SK-N-SH (cell line): ENCODE measurements at regions not wholly inside any gene's neighbourhood (a gene's known extent, or its start where the extent isn't known, plus 50 kb on each side); places are given as distances from the start of the nearest gene placed in this dataset.

Experiments used
- CTCF ChIA-PET: fragments of 300-600, 350-600 bp; formaldehyde crosslinking; extraction: SDS; loops from one replicate; lab custom pipeline; 2021; lab: Yijun Ruan, JAX
- POLR2A ChIA-PET: fragments of 350-600 bp; sonication (Branson Sonifier 250); formaldehyde crosslinking; extraction: SDS; loops from one replicate; lab custom pipeline; 2020; ENCODE audit warnings: antibody characterized with exemption, inconsistent platforms; lab: Yijun Ruan, JAX
- DNase-seq: peaks from one replicate; pipeline ENCODE4 v3.0.0; 2012
- H2AFZ ChIP-seq: fragments of 200-600 bp; sonication (generic); 2 replicates; pipeline ENCODE4 v1.8.1; 2016; ENCODE audit warnings: antibody characterized with exemption, mild to moderate bottlenecking, low read depth
- H3F3A ChIP-seq: fragments of 200-600 bp; sonication (generic); replicated peaks from 2 replicates; pipeline ENCODE3; 2016; ENCODE audit warnings: antibody characterized with exemption, mild to moderate bottlenecking; ENCODE audit not compliant: insufficient read depth
- H3K27ac ChIP-seq, 2 experiments: fragments of 200-500 bp in 1 of 2; fragments of 200-600 bp in 1 of 2; sonication (Bioruptor generic) in 1 of 2; sonication (generic), shearing (Covaris generic) in 1 of 2; 2 replicates each; pipeline versions ENCODE4 v1.5.1 to v1.6.1; 2014 to 2016; ENCODE audit warnings: low read depth in 2 of 2, inconsistent platforms in 1 of 2, low read length in 1 of 2, mild to moderate bottlenecking in 1 of 2, mixed read lengths in 1 of 2
- H3K27me3 ChIP-seq: fragments of 200-600 bp; sonication (generic), shearing (Covaris generic); 2 replicates; pipeline ENCODE4 v1.6.1; 2016; ENCODE audit warnings: mixed run types; ENCODE audit not compliant: insufficient read depth
- H3K36me3 ChIP-seq, 2 experiments: fragments of 200-500 bp in 1 of 2; fragments of 200-600 bp in 1 of 2; sonication (Bioruptor generic) in 1 of 2; sonication (generic) in 1 of 2; replicated peaks in 1 of 2; 2 replicates each; pipeline versions ENCODE3 to v1.5.1; 2014 to 2016; ENCODE audit warnings: low read length in 1 of 2, mild to moderate bottlenecking in 1 of 2; ENCODE audit not compliant: insufficient read depth in 2 of 2, control insufficient read depth in 1 of 2
- H3K4me1 ChIP-seq, 2 experiments: fragments of 200-500 bp in 1 of 2; fragments of 200-600 bp in 1 of 2; sonication (Bioruptor generic) in 1 of 2; sonication (generic), shearing (Covaris generic) in 1 of 2; 2 replicates each; pipeline versions ENCODE4 v1.5.1 to v1.6.1; 2014 to 2016; ENCODE audit warnings: low read depth in 1 of 2, low read length in 1 of 2, mixed run types in 1 of 2; ENCODE audit not compliant: insufficient read depth in 2 of 2, control insufficient read depth in 1 of 2
- H3K4me2 ChIP-seq: fragments of 200-600 bp; sonication (generic), shearing (Covaris generic); 2 replicates; pipeline ENCODE4 v1.6.1; 2017; ENCODE audit warnings: mixed run types
- H3K4me3 ChIP-seq, 2 experiments: fragments of 200-500 bp in 1 of 2; fragments of 200-600 bp in 1 of 2; sonication (Bioruptor generic) in 1 of 2; sonication (generic), shearing (Covaris generic) in 1 of 2; 2 replicates each; pipeline versions ENCODE4 v1.5.1 to v1.8.1; 2014 to 2016; ENCODE audit warnings: low read depth in 2 of 2, inconsistent platforms in 1 of 2, low read length in 1 of 2, mild to moderate bottlenecking in 1 of 2, mixed read lengths in 1 of 2, moderate library complexity in 1 of 2
- H3K79me2 ChIP-seq: fragments of 200-600 bp; sonication (generic); 2 replicates; pipeline ENCODE4 v1.8.1; 2017; ENCODE audit warnings: mild to moderate bottlenecking; ENCODE audit not compliant: insufficient read depth
- H3K9ac ChIP-seq: fragments of 200-600 bp; sonication (generic); 2 replicates; pipeline ENCODE4 v1.6.1; 2017; ENCODE audit warnings: mixed run types
- H3K9me2 ChIP-seq: fragments of 200-600 bp; sonication (generic); 2 replicates; pipeline ENCODE4 v1.6.1; 2017; ENCODE audit warnings: mixed run types
- H3K9me3 ChIP-seq: fragments of 200-600 bp; sonication (generic); 2 replicates; pipeline ENCODE4 v1.6.1; 2017; ENCODE audit warnings: mixed run types, mild to moderate bottlenecking, moderate library complexity
- H4K20me1 ChIP-seq: fragments of 200-600 bp; sonication (generic); 2 replicates; pipeline ENCODE4 v1.6.1; 2017; ENCODE audit warnings: mild to moderate bottlenecking, mixed run types; ENCODE audit not compliant: insufficient read depth
- CHD2 ChIP-seq: fragments of 150-350 bp; IDR thresholded peaks from 2 replicates; pipeline ENCODE4 v1.6.1; 2018; ENCODE audit warnings: low read length; ENCODE audit not compliant: partially characterized antibody
- ELF1 ChIP-seq: IDR thresholded peaks from 2 replicates; pipeline ENCODE4 v1.4.0; 2012
- EP300 ChIP-seq, 2 experiments: IDR thresholded peaks; 2 replicates each; pipeline versions ENCODE4 v1.4.0 to v1.6.1; 2012; ENCODE audit warnings: borderline replicate concordance in 1 of 2, low read depth in 1 of 2, low read length in 1 of 2
- EZH2phosphoT487 ChIP-seq: fragments of 200-600 bp; sonication (generic); IDR thresholded peaks from 2 replicates; pipeline ENCODE4 v1.6.1; 2017; ENCODE audit warnings: low read depth, mixed run types, mild to moderate bottlenecking, antibody characterized with exemption, moderate library complexity, borderline replicate concordance
- FOXJ3 ChIP-seq: sonication (generic); formaldehyde crosslinking; IDR thresholded peaks from 2 replicates; pipeline ENCODE4 v1.5.1; 2020; ENCODE audit warnings: mild to moderate bottlenecking, missing genetic modification reagents
- GABPA ChIP-seq: IDR thresholded peaks from 2 replicates; pipeline ENCODE4 v1.4.0; 2012; ENCODE audit warnings: low read depth, mild to moderate bottlenecking
- GATA2 ChIP-seq: sonication (generic); formaldehyde crosslinking; IDR thresholded peaks from 2 replicates; pipeline ENCODE4 v1.5.0; 2020; ENCODE audit warnings: mild to moderate bottlenecking, missing genetic modification reagents
- NFIC ChIP-seq: IDR thresholded peaks from 2 replicates; pipeline ENCODE4 v1.4.0; 2012; ENCODE audit warnings: borderline replicate concordance
- NRF1 ChIP-seq: IDR thresholded peaks from 2 replicates; pipeline ENCODE4 v1.6.1; 2012; ENCODE audit warnings: low read depth, mild to moderate bottlenecking, low read length
- POLR2AphosphoS5 ChIP-seq: IDR thresholded peaks from 2 replicates; pipeline ENCODE4 v1.6.1; 2012; ENCODE audit warnings: low read depth, low read length
- RAD21 ChIP-seq: IDR thresholded peaks from 2 replicates; pipeline ENCODE4 v1.6.1; 2012; ENCODE audit warnings: mild to moderate bottlenecking, low read length
- SMC3 ChIP-seq: IDR thresholded peaks from 2 replicates; pipeline ENCODE4 v1.6.1; 2012; ENCODE audit warnings: low read depth, low read length, improper control_type of control experiment
- TCF12 ChIP-seq: IDR thresholded peaks from 2 replicates; pipeline ENCODE4 v1.4.0; 2012
- TEAD4 ChIP-seq: IDR thresholded peaks from 2 replicates; pipeline ENCODE4 v1.4.0; 2012; ENCODE audit warnings: mild to moderate bottlenecking, borderline replicate concordance; ENCODE audit not compliant: insufficient read depth
- YY1 ChIP-seq: IDR thresholded peaks from 2 replicates; pipeline ENCODE4 v1.4.0; 2012; ENCODE audit warnings: low read depth, mild to moderate bottlenecking
- WGBS: methylation state at CpG from one replicate; pipeline ENCODE4 v1.1.6; 2017; ENCODE audit warnings: low lambda C conversion rate; 5-methylcytosine and 5-hydroxymethylcytosine counted together
- TF ChIP-seq, protein P1 (sequence below): fragments of 150-350 bp; IDR thresholded peaks from 2 replicates; pipeline ENCODE4 v1.6.1; 2017; ENCODE audit warnings: antibody characterized with exemption, low read length, low read depth, borderline replicate concordance
- TF ChIP-seq, protein P2 (sequence below): IDR thresholded peaks from 2 replicates; pipeline ENCODE4 v1.6.1; 2012; ENCODE audit warnings: mild to moderate bottlenecking, low read depth, low read length, moderate library complexity

DNA sequence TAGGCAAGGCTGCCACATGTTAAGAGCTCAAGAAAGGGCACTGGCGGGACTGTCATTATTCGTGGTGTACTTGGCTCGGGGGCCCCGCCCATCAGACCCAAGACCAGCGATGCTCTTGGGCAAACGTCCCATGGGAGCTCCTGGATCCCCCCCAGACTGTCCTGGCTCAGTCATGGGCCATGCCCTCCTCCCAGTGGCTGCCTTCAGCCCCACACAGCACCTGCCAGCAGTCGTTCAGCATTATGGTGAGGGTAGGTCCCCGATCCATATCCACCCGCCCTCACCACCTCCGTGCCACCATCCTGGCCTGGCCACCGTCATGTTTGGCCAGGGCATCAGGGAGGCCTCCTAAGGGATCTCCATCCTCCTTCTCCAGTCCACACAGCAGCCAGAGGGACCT, 51.4 kb upstream of the IQSEC1 start:
- no peaks in the 10 kb centered on the region; a peak in 1 of 4 replicates for H3K4me1 ChIP-seq
- H3K4me2 ChIP-seq, result no peak overlapping the region
- no peak overlapping the region for H3K9ac ChIP-seq
- H2AFZ ChIP-seq, result no peak overlapping the region
- POLR2A ChIA-PET, result no interaction called here
- no peaks in the 10 kb centered on the region for H3K79me2 ChIP-seq
- CTCF ChIA-PET, result interaction anchor here (1.1 to 1.7 kb wide), 5 partner anchors 9 to 32 kb away, joined by 3 to 6 read pairs (median 5); no protein-coding TSS in a partner anchor
- no peaks in the 10 kb centered on the region for H3K36me3 ChIP-seq
- H3K4me3 ChIP-seq, result no peak overlapping the region
- H4K20me1 ChIP-seq, result no peaks in the 10 kb centered on the region
- no peak overlapping the region for H3K27ac ChIP-seq
- H3K27me3 ChIP-seq, result no peaks in the 10 kb centered on the region
- TF ChIP-seq GABPA (no peak), EZH2phosphoT487 (no peak), TEAD4 (no peak), YY1 (no peak), NFIC (no peak), NRF1 (no peak), ELF1 (no peak), CHD2 (no peak), SMC3 (no peak), EP300 (IDR thresholded peaks at IDR 0.05; ENCODE audit: borderline replicate concordance in 1 of 2, low read depth in 1 of 2, low read length in 1 of 2) (no peak), GATA2 (CRISPR knock-in tag) (no peak), FOXJ3 (CRISPR knock-in tag) (no peak), TCF12 (no peak), RAD21 (no peak), POLR2AphosphoS5 (no peak)
- TF ChIP-seq, protein P1, sequence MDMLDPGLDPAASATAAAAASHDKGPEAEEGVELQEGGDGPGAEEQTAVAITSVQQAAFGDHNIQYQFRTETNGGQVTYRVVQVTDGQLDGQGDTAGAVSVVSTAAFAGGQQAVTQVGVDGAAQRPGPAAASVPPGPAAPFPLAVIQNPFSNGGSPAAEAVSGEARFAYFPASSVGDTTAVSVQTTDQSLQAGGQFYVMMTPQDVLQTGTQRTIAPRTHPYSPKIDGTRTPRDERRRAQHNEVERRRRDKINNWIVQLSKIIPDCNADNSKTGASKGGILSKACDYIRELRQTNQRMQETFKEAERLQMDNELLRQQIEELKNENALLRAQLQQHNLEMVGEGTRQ, result no peak
- TF ChIP-seq, protein P2, sequence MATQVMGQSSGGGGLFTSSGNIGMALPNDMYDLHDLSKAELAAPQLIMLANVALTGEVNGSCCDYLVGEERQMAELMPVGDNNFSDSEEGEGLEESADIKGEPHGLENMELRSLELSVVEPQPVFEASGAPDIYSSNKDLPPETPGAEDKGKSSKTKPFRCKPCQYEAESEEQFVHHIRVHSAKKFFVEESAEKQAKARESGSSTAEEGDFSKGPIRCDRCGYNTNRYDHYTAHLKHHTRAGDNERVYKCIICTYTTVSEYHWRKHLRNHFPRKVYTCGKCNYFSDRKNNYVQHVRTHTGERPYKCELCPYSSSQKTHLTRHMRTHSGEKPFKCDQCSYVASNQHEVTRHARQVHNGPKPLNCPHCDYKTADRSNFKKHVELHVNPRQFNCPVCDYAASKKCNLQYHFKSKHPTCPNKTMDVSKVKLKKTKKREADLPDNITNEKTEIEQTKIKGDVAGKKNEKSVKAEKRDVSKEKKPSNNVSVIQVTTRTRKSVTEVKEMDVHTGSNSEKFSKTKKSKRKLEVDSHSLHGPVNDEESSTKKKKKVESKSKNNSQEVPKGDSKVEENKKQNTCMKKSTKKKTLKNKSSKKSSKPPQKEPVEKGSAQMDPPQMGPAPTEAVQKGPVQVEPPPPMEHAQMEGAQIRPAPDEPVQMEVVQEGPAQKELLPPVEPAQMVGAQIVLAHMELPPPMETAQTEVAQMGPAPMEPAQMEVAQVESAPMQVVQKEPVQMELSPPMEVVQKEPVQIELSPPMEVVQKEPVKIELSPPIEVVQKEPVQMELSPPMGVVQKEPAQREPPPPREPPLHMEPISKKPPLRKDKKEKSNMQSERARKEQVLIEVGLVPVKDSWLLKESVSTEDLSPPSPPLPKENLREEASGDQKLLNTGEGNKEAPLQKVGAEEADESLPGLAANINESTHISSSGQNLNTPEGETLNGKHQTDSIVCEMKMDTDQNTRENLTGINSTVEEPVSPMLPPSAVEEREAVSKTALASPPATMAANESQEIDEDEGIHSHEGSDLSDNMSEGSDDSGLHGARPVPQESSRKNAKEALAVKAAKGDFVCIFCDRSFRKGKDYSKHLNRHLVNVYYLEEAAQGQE, result no peak
- WGBS, result 49% methylated on average over 8 of the region's 11 CpGs
- no peak for DNase-seq
- H3K9me2 ChIP-seq, result no peaks in the 10 kb centered on the region
- H3F3A ChIP-seq, result no peaks in the 10 kb centered on the region
- no peaks in the 10 kb centered on the region for H3K9me3 ChIP-seq
